Loucy (cell line): ENCODE measurements at regions not wholly inside any gene's neighbourhood (a gene's known extent, or its start where the extent isn't known, plus 50 kb on each side); places are given as distances from the start of the nearest gene placed in this dataset.

Source experiments
- H2AFZ ChIP-seq: fragments of 200-600 bp; sonication (generic); 2 replicates; pipeline ENCODE4 v1.6.0; 2016; ENCODE audit warnings: antibody characterized with exemption, mild to moderate bottlenecking, low read length, moderate library complexity
- H3F3A ChIP-seq: fragments of 200-600 bp; 2 replicates; pipeline ENCODE4 v1.6.0; 2016; ENCODE audit warnings: antibody characterized with exemption, low read depth, mild to moderate bottlenecking
- H3K27me3 ChIP-seq: fragments of 200-600 bp; sonication (generic); 2 replicates; pipeline ENCODE4 v1.6.1; 2014; ENCODE audit warnings: low read length, mild to moderate bottlenecking; ENCODE audit not compliant: insufficient read depth, poor library complexity, severe bottlenecking
- H3K36me3 ChIP-seq: fragments of 200-600 bp; sonication (generic); 2 replicates; pipeline ENCODE4 v1.6.1; 2016; ENCODE audit warnings: low read length; ENCODE audit not compliant: insufficient read depth
- H3K4me1 ChIP-seq: fragments of 200-600 bp; sonication (generic); 2 replicates; pipeline ENCODE4 v1.5.1; 2014; ENCODE audit warnings: low read length, mild to moderate bottlenecking; ENCODE audit not compliant: insufficient read depth, poor library complexity, severe bottlenecking
- H3K4me2 ChIP-seq: fragments of 200-600 bp; sonication (generic); 2 replicates; pipeline ENCODE4 v1.6.0; 2014; ENCODE audit warnings: antibody characterized with exemption, low read length, low read depth, mild to moderate bottlenecking; ENCODE audit not compliant: poor library complexity, severe bottlenecking
- H3K4me3 ChIP-seq: fragments of 200-600 bp; sonication (generic); 2 replicates; pipeline ENCODE4 v1.5.1; 2014; ENCODE audit warnings: low read length, mild to moderate bottlenecking, mixed read lengths; ENCODE audit not compliant: poor library complexity, severe bottlenecking
- H3K79me2 ChIP-seq: fragments of 200-600 bp; sonication (generic); 2 replicates; pipeline ENCODE4 v1.6.1; 2014; ENCODE audit warnings: low read length; ENCODE audit not compliant: insufficient read depth
- H3K9ac ChIP-seq: fragments of 200-600 bp; sonication (generic); 2 replicates; pipeline ENCODE4 v1.6.0; 2014; ENCODE audit warnings: mild to moderate bottlenecking, low read depth, low read length, moderate library complexity; ENCODE audit not compliant: poor library complexity, severe bottlenecking
- H3K9me2 ChIP-seq: fragments of 200-600 bp; sonication (generic); replicated peaks from 2 replicates; pipeline ENCODE4 v1.6.1; 2016; ENCODE audit warnings: low read depth, low read length, mixed read lengths
- H3K9me3 ChIP-seq: fragments of 200-600 bp; sonication (generic); 2 replicates; pipeline ENCODE4 v1.6.1; 2014; ENCODE audit warnings: mild to moderate bottlenecking, antibody characterized with exemption, low read length, low read depth; ENCODE audit not compliant: insufficient read depth
- H4K20me1 ChIP-seq: fragments of 200-600 bp; sonication (generic); 2 replicates; pipeline ENCODE4 v1.6.0; 2014; ENCODE audit warnings: antibody characterized with exemption, low read length, mild to moderate bottlenecking; ENCODE audit not compliant: insufficient read depth, poor library complexity, severe bottlenecking
- EZH2phosphoT487 ChIP-seq: fragments of 200-600 bp; IDR thresholded peaks from 2 replicates; pipeline ENCODE4 v1.6.1; 2018; ENCODE audit warnings: antibody characterized with exemption, mild to moderate bottlenecking, moderate library complexity, borderline replicate concordance
- TF ChIP-seq, protein P1 (sequence below): fragments of 200-600 bp; sonication (generic); conservative IDR thresholded peaks from 2 replicates; pipeline ENCODE4 v1.5.1; 2014; ENCODE audit warnings: mild to moderate bottlenecking, antibody characterized with exemption, low read length

DNA sequence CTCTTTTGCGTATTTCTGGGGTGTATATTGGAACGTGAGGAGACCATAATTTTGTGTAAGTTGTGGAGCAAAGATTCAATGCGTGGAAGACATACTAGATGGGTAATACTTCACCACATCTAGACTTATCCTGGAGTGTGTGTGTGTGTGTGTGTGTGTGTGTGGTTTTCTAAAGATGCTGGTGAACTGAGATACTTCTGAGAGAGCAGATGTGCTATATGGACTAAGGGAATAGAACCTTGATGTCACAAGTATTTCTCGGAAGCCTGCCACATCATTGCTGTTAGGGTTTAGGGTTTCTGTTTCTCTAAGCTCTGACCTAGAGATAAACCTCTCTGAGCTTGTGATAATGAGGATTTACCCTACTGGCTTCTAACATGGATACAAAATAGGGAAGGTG is 138.8 kb downstream of the DACT1 start:
- Histone ChIP-seq H3K4me2 (no peak overlapping the region), H3K27me3 (no peaks in the 10 kb centered on the region), H3K4me1 (no peaks in the 10 kb centered on the region), H3K79me2 (no peaks in the 10 kb centered on the region), H4K20me1 (no peaks in the 10 kb centered on the region), H3K36me3 (no peaks in the 10 kb centered on the region), H3F3A (no peaks in the 10 kb centered on the region), H2AFZ (no peak overlapping the region), H3K4me3 (no peak overlapping the region), H3K9me2 (no peaks in the 10 kb centered on the region), H3K9ac (no peak overlapping the region), H3K9me3 (no peaks in the 10 kb centered on the region)
- TF ChIP-seq, protein P1, sequence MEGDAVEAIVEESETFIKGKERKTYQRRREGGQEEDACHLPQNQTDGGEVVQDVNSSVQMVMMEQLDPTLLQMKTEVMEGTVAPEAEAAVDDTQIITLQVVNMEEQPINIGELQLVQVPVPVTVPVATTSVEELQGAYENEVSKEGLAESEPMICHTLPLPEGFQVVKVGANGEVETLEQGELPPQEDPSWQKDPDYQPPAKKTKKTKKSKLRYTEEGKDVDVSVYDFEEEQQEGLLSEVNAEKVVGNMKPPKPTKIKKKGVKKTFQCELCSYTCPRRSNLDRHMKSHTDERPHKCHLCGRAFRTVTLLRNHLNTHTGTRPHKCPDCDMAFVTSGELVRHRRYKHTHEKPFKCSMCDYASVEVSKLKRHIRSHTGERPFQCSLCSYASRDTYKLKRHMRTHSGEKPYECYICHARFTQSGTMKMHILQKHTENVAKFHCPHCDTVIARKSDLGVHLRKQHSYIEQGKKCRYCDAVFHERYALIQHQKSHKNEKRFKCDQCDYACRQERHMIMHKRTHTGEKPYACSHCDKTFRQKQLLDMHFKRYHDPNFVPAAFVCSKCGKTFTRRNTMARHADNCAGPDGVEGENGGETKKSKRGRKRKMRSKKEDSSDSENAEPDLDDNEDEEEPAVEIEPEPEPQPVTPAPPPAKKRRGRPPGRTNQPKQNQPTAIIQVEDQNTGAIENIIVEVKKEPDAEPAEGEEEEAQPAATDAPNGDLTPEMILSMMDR, result no peak
- TF ChIP-seq EZH2phosphoT487, result no peak

DNA sequence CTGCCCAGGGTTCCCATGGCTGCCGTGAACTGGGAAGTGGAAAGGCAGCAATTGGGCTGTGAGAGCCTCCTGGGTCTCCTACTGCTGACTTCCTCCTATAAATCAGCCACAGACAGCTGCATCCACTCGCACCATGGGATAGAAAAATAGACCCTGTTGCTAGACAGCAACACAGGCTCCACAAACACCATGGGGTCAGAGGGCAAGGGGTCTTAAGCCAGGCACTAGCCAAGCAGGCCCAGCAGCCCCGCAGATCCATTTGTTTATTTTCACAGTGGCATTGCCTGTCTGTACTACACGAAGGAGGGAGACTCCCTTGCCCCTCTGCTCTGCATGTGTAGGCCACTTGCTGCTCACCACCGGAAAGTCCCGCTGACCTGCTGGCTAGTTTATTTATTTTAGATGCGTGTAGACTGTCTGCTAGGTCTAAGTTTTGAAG is 139.8 kb downstream of the DACT1 start:
- H3K4me1 ChIP-seq, result no peaks in the 10 kb centered on the region
- H3K36me3 ChIP-seq, result no peaks in the 10 kb centered on the region
- no peaks in the 10 kb centered on the region for H3K9me2 ChIP-seq
- no peaks in the 10 kb centered on the region for H3K27me3 ChIP-seq
- H3K9me3 ChIP-seq, result no peaks in the 10 kb centered on the region
- no peak overlapping the region for H3K4me3 ChIP-seq
- H3K9ac ChIP-seq, result no peak overlapping the region
- TF ChIP-seq, protein P1, result no peak
- no peak for TF ChIP-seq EZH2phosphoT487
- H3K79me2 ChIP-seq, result no peaks in the 10 kb centered on the region
- H2AFZ ChIP-seq, result no peak overlapping the region
- no peak overlapping the region for H3K4me2 ChIP-seq
- no peaks in the 10 kb centered on the region for H4K20me1 ChIP-seq
- H3F3A ChIP-seq, result no peaks in the 10 kb centered on the region

DNA sequence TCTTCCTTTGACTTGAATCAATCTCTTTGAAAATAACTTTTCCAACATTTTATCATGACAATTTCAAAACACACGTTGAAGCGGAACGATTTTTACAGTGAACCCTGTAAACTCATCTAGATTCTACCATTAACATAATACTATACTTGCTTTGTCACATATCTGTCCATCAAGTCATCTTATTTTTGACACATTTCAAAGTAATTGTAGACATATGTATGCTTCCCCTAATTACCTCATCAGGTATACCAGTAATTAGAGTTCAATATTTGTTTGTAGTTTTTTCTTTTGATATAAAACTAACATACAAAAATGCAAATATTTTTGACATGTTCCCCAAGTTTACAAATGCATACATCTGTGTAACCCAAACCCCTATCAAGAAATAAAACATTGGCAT is 140.4 kb downstream of the DACT1 start:
- Histone ChIP-seq H3K9me3 (no peaks in the 10 kb centered on the region), H3K4me2 (no peak overlapping the region), H3F3A (no peaks in the 10 kb centered on the region), H3K4me1 (no peaks in the 10 kb centered on the region), H2AFZ (no peak overlapping the region), H3K4me3 (no peak overlapping the region), H3K36me3 (no peaks in the 10 kb centered on the region), H3K9me2 (no peaks in the 10 kb centered on the region), H3K9ac (no peak overlapping the region), H3K79me2 (no peaks in the 10 kb centered on the region), H3K27me3 (no peaks in the 10 kb centered on the region), H4K20me1 (no peaks in the 10 kb centered on the region)
- TF ChIP-seq, protein P1, result no peak
- no peak for TF ChIP-seq EZH2phosphoT487
